LoVo (cell line): ENCODE measurements at regions not wholly inside any gene's neighbourhood (a gene's known extent, or its start where the extent isn't known, plus 50 kb on each side); places are given as distances from the start of the nearest gene placed in this dataset.
A peak's percentile ranks its signal among the peaks of the same experiment; 100 is the strongest.

ENCODE experiments used
- DNase-seq: peaks from one replicate; pipeline ENCODE4 v3.0.0-alpha.2; 2016; ENCODE audit warnings: low spot score

DNA sequence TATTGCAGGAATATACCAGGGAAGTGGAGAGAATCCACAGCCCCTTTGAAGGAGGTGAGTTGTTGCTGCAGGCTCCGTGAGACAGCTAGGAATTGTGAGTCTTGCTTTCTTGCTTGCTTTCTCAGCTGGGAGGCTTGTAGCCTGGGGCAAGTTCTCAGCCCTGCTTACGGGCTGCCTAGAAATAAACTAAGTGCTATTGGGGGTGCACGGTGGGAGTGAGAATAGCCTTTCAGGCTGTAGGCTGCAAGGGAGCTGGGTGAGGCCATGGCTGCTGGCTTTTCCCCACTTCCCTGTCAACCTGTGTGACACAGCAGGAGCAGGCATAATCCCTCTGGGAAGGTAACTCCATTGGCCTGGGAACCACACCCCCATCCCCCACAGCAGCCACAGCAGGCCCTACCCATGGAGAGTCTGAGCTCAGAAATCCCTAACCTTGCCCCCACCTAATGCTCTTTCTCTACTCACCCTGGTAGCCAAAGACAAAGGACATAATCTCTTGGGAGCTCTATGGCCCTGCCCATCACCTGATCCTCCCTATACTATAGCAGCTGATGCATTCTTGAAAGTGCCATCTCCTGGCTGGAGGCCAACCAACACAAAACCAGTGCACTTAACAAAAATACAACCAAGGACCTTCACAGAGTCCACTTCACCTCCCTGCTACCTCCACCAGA, 113.0 kb downstream of the MMRN1 start:
- DNase-seq, result no peak

DNA sequence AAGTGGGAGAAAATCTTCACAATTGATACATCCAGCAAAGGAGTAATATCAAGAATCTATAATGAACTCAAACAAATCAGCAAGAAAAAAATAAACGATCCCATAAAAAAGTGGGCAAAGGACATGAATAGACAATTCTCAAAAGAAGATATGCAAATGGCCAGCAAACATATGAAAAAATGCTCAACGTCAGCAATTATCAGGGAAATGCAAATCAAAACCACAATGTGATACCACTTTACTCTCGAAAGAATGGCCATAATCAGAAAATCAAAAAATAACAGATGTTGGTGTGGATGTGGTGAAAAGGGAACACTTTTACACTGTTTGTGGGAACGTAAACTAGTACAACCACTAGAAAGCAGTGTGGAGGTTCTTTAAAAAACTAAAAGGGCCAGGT, 114.3 kb upstream of the CCSER1 start:
- no peak for DNase-seq

- no peak for DNase-seq
These were observed 102.7 kb upstream of the CCSER1 start for GRCh38 chr4:90024519-90024918.

- DNase-seq, result peak; percentile 17
These were observed 101.9 kb upstream of the CCSER1 start for GRCh38 chr4:90025248-90025647.

DNA sequence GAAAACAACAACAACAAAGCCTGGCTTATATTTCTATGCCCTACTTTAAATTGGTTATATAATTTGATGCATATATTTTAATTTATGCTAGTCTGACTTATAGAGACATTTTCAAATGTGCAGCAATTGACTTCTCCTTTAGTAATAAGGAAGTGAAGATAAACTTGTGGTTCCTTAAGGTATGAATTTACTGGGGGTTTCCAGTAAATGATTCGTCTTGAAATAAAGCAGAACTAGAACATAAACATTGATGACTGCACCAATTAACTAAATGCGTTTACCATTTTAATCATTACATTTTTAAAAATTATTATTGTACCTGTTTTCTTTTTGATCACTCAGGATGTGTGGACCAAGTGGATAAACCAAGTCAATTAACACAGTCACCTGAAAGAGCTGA, 99.6 kb upstream of the CCSER1 start:
- no peak for DNase-seq

DNA sequence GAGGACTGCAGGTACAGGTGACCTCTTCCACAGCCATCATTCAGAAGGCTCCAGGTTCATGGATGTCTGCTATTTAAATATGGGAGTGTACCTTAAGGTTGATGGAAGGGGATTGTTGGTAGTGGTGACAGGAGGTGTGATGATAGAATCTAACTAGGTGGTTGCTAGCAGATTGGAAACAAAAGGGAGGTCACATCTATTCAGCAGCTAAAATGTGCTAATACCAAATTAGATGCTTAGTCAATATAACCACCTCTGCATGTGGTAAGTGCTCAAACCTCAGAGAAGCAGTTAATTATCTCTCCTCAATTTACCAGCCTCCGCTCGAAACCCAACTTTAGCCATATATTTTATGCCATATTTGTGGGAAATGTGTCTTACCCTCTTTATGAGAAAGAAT, 98.7 kb upstream of the CCSER1 start:
- DNase-seq, result no peak

DNA sequence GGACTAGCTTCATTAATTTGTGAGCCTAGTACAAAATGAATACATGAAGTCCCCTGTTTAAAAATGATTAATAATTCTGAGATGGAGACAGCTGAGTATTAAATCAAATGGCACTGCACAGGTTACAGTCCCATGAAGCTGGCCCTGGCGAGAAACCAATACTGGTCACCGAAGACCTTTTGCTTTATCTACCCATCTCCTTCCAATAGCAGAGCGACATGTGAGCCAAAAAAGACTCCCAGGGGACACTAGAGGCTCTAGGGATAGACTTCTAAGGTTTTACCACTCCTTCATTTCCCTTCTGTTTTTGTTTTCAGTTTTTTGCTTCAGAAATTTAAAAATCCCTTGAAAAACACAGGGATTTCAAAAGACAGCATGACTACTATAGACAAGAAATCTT, 97.0 kb upstream of the CCSER1 start:
- no peak for DNase-seq

- no peak for DNase-seq
These were observed 96.2 kb upstream of the CCSER1 start for GRCh38 chr4:90030953-90031352.

GRCh38 chr4:90039122-90039521, 88.1 kb upstream of the CCSER1 start:
- DNase-seq, result no peak

GRCh38 chr4:90051999-90052398, 75.2 kb upstream of the CCSER1 start:
- no peak for DNase-seq

DNA sequence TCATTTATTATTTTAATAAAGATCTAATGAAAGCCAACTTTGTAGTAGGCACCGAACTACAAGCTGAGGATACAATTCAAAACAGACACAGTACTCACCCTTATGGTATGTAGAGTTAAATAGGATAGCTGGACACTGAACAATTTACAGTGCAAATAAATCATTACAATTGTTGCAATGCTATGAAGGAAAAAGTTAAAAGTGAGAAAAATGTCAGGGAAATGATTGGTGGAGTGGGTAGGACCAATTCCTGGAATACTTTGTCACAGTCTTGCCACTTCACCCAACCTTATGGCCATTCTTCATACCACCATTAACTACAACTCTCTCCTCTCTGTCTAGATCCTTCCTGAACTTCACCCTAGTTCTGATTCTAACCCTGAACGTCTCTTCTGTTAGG, 70.1 kb upstream of the CCSER1 start:
- DNase-seq, result no peak

DNA sequence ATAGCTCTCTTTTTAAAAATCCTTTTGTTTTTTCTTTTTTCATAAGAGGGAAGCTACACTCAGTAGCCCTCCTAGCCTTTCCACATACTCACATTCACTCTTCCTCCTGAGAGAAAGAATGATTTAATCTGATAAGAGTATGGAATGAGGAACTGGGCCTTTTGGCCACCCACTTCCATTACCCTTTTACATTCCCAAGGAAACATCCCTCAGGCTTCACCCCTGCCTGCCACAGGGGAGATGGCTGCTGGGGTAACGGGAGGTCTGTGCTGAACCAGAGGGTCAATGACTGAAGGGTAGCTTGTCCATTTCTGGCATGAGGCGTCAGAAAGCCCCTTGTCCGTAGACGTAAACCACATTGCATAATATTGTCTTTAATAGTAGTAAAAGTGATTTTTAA, 67.2 kb upstream of the CCSER1 start:
- DNase-seq, result no peak

GRCh38 chr4:90061881-90062280, 65.3 kb upstream of the CCSER1 start:
- no peak for DNase-seq

DNA sequence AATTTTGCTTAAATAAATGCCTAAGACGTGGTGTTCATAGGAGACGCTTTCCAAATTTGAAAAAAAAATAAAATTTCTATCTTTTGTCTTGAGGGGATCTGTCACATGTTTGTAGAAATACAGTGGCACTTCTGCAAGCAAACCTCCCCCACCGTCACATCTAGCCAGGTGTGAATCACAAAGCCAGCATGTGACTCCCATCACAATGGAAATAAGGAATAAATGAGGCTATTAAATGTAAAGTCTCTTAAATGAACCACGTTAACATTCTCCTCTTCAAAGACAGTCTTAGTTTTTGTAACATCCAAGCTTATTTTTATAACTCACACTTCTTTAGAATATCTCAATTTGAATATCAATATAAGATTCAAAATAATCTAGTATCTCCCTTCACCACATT, 63.0 kb upstream of the CCSER1 start:
- DNase-seq, result no peak

- DNase-seq, result peak; percentile 3
These were observed 58.0 kb upstream of the CCSER1 start for GRCh38 chr4:90069151-90069550.

DNA sequence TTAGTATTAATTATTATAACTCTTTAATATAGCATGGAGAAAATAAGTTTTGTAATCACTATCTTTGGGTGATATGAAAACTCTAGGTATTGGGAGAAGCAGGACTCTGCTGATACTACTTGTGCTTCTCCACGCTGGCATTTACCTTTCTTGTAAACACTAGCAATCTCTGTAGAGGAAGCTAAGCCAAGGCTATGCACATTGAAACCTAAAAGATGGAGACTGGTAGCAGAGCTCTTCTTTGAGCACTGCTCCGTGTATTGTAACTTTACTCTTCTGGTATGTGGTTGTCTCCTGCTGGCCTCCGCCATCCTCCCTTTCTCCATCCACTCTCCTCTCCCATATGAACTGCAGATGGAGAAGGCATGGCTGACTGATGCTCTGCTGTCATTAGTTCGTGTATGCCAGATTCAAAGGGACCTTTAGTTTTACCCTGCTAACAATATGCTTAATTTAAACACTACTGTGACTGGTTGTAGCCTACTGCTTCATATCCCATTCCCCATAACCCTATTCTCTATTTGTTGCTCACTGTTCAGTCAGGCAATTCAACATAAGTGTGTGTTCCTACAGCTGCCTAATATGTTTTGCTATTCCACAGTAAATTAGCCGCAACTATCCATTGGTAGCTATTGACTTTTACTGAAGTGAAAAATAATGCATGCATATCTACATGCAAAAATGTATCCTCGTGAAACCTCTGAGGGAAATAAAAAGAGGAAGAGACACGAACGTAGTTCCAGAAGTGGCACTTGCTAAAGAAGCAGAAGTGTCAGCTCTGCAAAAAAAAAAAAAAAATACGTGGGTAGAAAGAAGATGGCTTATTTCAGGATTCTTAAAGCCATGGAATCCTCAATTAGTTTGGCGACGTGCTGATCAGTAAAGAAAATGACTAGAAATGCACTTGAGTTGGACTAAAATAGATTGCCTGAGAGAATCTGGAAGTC, 55.6 kb upstream of the CCSER1 start:
- no peak for DNase-seq

- DNase-seq, result no peak
These were observed 52.8 kb upstream of the CCSER1 start for GRCh38 chr4:90074322-90074886.
